ENCODE measurements at regions not wholly inside any gene's neighbourhood (a gene's known extent, or its start where the extent isn't known, plus 50 kb on each side); places are given as distances from the start of the nearest gene placed in this dataset.
A peak's percentile ranks its signal among the peaks of the same experiment; 100 is the strongest.

DNA sequence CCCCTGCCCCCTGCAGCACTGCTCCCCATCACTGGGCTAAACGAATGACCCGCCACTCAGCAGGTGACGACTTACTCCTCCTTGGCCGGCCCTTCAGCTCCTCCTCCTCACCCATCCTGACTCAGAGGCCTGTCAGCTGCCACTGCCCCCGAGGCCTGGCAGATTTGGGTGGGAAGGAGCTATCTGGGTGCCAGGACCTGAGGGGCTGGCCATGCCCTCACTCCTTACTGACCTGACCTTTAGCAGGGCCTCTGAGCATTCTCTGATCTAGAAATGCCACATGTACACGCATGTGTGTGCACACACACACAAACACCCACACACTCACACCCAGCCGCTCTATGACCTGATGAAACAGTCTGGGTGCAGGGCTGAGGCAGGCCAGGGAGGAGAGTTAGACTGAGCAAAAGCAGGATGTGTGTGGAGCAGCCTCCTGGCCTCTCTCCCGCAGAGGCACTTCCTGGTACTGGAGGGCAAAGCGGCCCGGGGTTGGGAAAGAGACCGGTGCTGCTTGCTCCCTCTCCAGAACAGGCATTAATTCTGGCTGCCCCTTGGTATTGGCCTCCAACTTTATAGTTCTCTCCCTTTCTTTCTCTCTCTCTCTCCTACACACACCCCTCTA lies 68.0 kb downstream of the ZFP36L2 start:
- ChIA-PET CTCF (interaction anchor here (0.6 kb wide), 2 partner anchors 32 to 185 kb away, joined by 4 to 6 read pairs; no protein-coding TSS in a partner anchor), POLR2A (ENCODE audit: unreplicated experiment) (interaction anchor here (0.6 to 0.9 kb wide), 5 partner anchors 27 to 111 kb away, joined by 3 to 7 read pairs (median 5); no protein-coding TSS in a partner anchor)
- no peak for TF ChIP-seq EZH2 (IDR thresholded peaks at IDR 0.05; ENCODE audit: low read depth)
- TF ChIP-seq, protein P1, sequence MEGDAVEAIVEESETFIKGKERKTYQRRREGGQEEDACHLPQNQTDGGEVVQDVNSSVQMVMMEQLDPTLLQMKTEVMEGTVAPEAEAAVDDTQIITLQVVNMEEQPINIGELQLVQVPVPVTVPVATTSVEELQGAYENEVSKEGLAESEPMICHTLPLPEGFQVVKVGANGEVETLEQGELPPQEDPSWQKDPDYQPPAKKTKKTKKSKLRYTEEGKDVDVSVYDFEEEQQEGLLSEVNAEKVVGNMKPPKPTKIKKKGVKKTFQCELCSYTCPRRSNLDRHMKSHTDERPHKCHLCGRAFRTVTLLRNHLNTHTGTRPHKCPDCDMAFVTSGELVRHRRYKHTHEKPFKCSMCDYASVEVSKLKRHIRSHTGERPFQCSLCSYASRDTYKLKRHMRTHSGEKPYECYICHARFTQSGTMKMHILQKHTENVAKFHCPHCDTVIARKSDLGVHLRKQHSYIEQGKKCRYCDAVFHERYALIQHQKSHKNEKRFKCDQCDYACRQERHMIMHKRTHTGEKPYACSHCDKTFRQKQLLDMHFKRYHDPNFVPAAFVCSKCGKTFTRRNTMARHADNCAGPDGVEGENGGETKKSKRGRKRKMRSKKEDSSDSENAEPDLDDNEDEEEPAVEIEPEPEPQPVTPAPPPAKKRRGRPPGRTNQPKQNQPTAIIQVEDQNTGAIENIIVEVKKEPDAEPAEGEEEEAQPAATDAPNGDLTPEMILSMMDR (conservative IDR thresholded peaks at IDR 0.05), result no peak
- H2AFZ ChIP-seq, result no peak overlapping the region
- H3K27me3 ChIP-seq (ENCODE audit: insufficient read depth, low read depth), result no peaks in the 10 kb centered on the region
- peaks cover 55% of the 10 kb centered on the region for H3K4me1 ChIP-seq (replicated peaks; ENCODE audit: insufficient read depth)
- H3K4me3 ChIP-seq, result peak overlapping the region; percentile 22; the same call in 1 of the 2 replicates
- peak overlapping the region; percentile 71 for H3K4me2 ChIP-seq
- H3K27ac ChIP-seq, result peak overlapping the region; percentile 95
- no peaks in the 10 kb centered on the region for H3K79me2 ChIP-seq (ENCODE audit: low read depth)
- H3K9me2 ChIP-seq (ENCODE audit: insufficient read depth), result no peaks in the 10 kb centered on the region
- intact Hi-C loops (cut with micrococcal nuclease; ENCODE audit: unreplicated experiment), result loop anchor here (1.0 to 2.0 kb wide), 4 partner anchors 20 to 84 kb away; no protein-coding TSS in a partner anchor
- peak; percentile 75 to 88 for DNase-seq
- no peaks in the 10 kb centered on the region for H4K20me1 ChIP-seq (ENCODE audit: insufficient read depth)
- H3K36me3 ChIP-seq (ENCODE audit: low read depth), result no peaks in the 10 kb centered on the region
- H3K9me3 ChIP-seq (ENCODE audit: insufficient read depth, low read depth), result no peaks in the 10 kb centered on the region
- peaks cover 38% of the 10 kb centered on the region for H3F3A ChIP-seq (ENCODE audit: insufficient read depth, low read depth)
- TSS peak; percentile 88 for BruUV-seq (replicated peaks)

DNA sequence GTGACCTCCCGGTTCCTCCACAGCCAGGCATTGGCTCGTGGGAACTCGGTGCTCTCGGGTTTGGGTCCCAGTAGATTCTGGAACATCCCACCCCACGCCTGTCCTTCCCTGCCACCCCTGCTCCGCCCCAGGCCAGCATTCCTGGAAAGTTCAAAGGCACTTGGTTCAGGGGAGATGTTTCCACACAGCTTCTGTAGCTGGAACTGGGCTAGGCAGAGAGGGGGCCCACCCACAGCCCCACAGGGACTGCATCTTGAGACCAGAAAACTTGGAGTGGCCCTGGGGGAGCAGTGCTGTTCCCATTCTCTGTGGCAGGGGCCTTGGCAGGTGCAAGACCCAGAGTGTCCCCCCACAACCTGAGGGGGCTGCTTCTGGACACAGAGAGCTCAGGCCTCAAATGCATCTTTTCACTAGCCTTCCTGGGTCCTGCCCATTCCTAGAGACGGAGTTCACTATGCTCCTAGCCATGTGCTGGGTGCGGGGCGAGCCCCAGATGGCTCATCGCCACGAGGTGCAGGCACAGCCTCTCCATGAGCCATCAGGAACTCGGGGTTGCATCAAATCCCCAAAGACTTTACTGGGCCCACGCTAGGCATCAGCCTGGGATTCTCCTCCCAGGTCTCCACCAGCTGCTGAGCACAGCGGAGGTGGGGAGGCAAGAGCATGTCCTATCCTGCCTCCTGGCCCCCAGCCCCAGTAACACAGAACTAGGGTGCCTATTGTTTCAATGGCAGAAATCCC lies 68.7 kb downstream of the ZFP36L2 start:
- POLR2A ChIA-PET (ENCODE audit: unreplicated experiment), result interaction anchor here (0.6 to 0.9 kb wide), 4 partner anchors 27 to 110 kb away, joined by 3 to 5 read pairs (median 4); no protein-coding TSS in a partner anchor
- no peaks in the 10 kb centered on the region for H3K36me3 ChIP-seq (ENCODE audit: low read depth)
- peak overlapping the region; percentile 71 for H3K4me2 ChIP-seq
- no peak overlapping the region; the same call in 1 of the 2 replicates for H3K4me3 ChIP-seq
- H3K27me3 ChIP-seq (ENCODE audit: insufficient read depth, low read depth), result no peaks in the 10 kb centered on the region
- no TSS peak for BruUV-seq (replicated peaks)
- TF ChIP-seq, protein P1 (conservative IDR thresholded peaks at IDR 0.05), result no peak
- TF ChIP-seq EZH2 (IDR thresholded peaks at IDR 0.05; ENCODE audit: low read depth), result no peak
- no peaks in the 10 kb centered on the region for H4K20me1 ChIP-seq (ENCODE audit: insufficient read depth)
- CTCF ChIA-PET, result interaction anchor here (0.6 kb wide), 2 partner anchors 31 to 184 kb away, joined by 4 to 6 read pairs; no protein-coding TSS in a partner anchor
- peak in 1 of 2 experiments; percentile 32 for DNase-seq
- H3K79me2 ChIP-seq (ENCODE audit: low read depth), result no peaks in the 10 kb centered on the region
- intact Hi-C loops (cut with micrococcal nuclease; ENCODE audit: unreplicated experiment), result loop anchor here (1.0 to 2.0 kb wide), 4 partner anchors 21 to 83 kb away; no protein-coding TSS in a partner anchor
- H3K9me2 ChIP-seq (ENCODE audit: insufficient read depth), result no peaks in the 10 kb centered on the region
- H3F3A ChIP-seq (ENCODE audit: insufficient read depth, low read depth), result peaks cover 38% of the 10 kb centered on the region
- H3K4me1 ChIP-seq (replicated peaks; ENCODE audit: insufficient read depth), result peaks cover 55% of the 10 kb centered on the region
- no peaks in the 10 kb centered on the region for H3K9me3 ChIP-seq (ENCODE audit: insufficient read depth, low read depth)
- H2AFZ ChIP-seq, result no peak overlapping the region
- peak overlapping the region; percentile 95 for H3K27ac ChIP-seq

DNA sequence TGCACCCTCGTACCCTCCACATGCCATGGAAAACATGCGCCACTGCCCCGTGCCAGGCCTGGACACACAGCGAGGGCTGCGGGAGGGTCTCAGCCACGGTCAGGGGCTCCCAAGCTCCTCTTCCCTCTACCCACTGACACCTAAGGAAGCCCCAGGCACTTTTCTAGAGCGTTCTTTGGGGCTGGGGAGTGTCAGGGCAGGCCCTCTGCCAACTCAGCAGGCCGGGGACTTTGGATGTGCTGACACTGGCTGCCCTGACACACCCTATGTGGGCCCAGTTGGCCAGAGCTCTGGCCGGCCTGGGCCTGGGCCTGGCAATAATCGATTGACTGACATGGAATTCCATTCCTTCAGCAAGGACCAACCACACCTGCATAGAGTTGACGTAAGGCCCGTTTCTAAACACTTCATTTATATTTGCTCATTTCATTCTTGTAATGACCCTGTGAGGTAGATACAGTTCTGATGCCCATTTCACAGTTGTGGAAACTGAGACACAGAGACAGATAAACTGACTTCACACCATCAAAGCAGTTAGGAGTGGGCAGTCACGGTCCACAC lies 70.5 kb downstream of the ZFP36L2 start:
- BruUV-seq (replicated peaks), result no TSS peak
- H3K9me2 ChIP-seq (ENCODE audit: insufficient read depth), result no peaks in the 10 kb centered on the region
- H4K20me1 ChIP-seq (ENCODE audit: insufficient read depth), result no peaks in the 10 kb centered on the region
- POLR2A ChIA-PET (ENCODE audit: unreplicated experiment), result no interaction called here
- H3K4me3 ChIP-seq, result no peak overlapping the region
- CTCF ChIA-PET, result no interaction called here
- H3K27me3 ChIP-seq (ENCODE audit: insufficient read depth, low read depth), result no peaks in the 10 kb centered on the region
- no peaks in the 10 kb centered on the region for H3K36me3 ChIP-seq (ENCODE audit: low read depth)
- peaks cover 43% of the 10 kb centered on the region for H3K4me1 ChIP-seq (replicated peaks; ENCODE audit: insufficient read depth)
- H2AFZ ChIP-seq, result no peak overlapping the region
- DNase-seq, result peak in 1 of 2 experiments; percentile 20
- intact Hi-C loops (cut with micrococcal nuclease; ENCODE audit: unreplicated experiment), result no loop called here
- TF ChIP-seq, protein P1 (conservative IDR thresholded peaks at IDR 0.05), result no peak
- no peak for TF ChIP-seq EZH2 (IDR thresholded peaks at IDR 0.05; ENCODE audit: low read depth)
- no peak overlapping the region for H3K4me2 ChIP-seq
- H3K9me3 ChIP-seq (ENCODE audit: insufficient read depth, low read depth), result no peaks in the 10 kb centered on the region
- no peaks in the 10 kb centered on the region for H3K79me2 ChIP-seq (ENCODE audit: low read depth)
- H3K27ac ChIP-seq, result no peak overlapping the region
- peaks cover 35% of the 10 kb centered on the region for H3F3A ChIP-seq (ENCODE audit: insufficient read depth, low read depth)

All from PC-9 (cell line).